Fibroblast of lung (primary cell): ENCODE measurements at regions not wholly inside any gene's neighbourhood (a gene's known extent, or its start where the extent isn't known, plus 50 kb on each side); places are given as distances from the start of the nearest gene placed in this dataset.

Source experiments
- DNase-seq, 2 donors: peaks; one replicate each; pipeline versions ENCODE4 v3.0.0 to v3.0.0-alpha.2; 2010; ENCODE audit warnings: low read depth in 2 of 2
- H2AFZ ChIP-seq: 2 replicates; pipeline ENCODE4 v1.5.1; 2012; ENCODE audit warnings: low read length, control low read depth, inconsistent platforms
- H3K27ac ChIP-seq: 2 replicates; pipeline ENCODE4 v1.5.1; 2011; ENCODE audit warnings: low read length, control low read depth; ENCODE audit not compliant: insufficient read depth
- H3K27me3 ChIP-seq: 2 replicates; pipeline ENCODE4 v1.5.1; 2011; ENCODE audit warnings: mild to moderate bottlenecking, low read length; ENCODE audit not compliant: control insufficient read depth, insufficient read depth
- H3K36me3 ChIP-seq: 2 replicates; pipeline ENCODE4 v1.5.1; 2011; ENCODE audit warnings: low read length; ENCODE audit not compliant: control insufficient read depth, insufficient read depth
- H3K4me1 ChIP-seq: 2 replicates; pipeline ENCODE4 v1.5.1; 2011; ENCODE audit warnings: low read length; ENCODE audit not compliant: control insufficient read depth, insufficient read depth; ENCODE audit errors: extremely low read depth
- H3K4me2 ChIP-seq: 2 replicates; pipeline ENCODE4 v1.5.1; 2011; ENCODE audit warnings: low read length, control low read depth; ENCODE audit not compliant: insufficient read depth; ENCODE audit errors: extremely low read depth
- H3K4me3 ChIP-seq, 4 experiments: fragments of 200-600 bp in 1 of 4; sonication (generic) in 1 of 4; replicated peaks in 1 of 4; 2 replicates each; pipeline ENCODE4 v1.5.1; 2011 to 2016; ENCODE audit warnings: low read length in 4 of 4, low read depth in 3 of 4, mild to moderate bottlenecking in 3 of 4, control low read depth in 2 of 4, inconsistent platforms in 1 of 4, mixed read lengths in 1 of 4; ENCODE audit not compliant: insufficient read depth in 1 of 4; ENCODE audit errors: control extremely low read depth in 1 of 4
- H3K79me2 ChIP-seq: 2 replicates; pipeline ENCODE4 v1.5.1; 2012; ENCODE audit warnings: mild to moderate bottlenecking, low read length, inconsistent platforms; ENCODE audit not compliant: control insufficient read depth, insufficient read depth
- H3K9ac ChIP-seq: 2 replicates; pipeline ENCODE4 v1.5.1; 2011; ENCODE audit warnings: mild to moderate bottlenecking, low read length, control low read depth; ENCODE audit not compliant: insufficient read depth
- H3K9me3 ChIP-seq: 2 replicates; pipeline ENCODE4 v1.5.1; 2012; ENCODE audit warnings: low read depth, low read length; ENCODE audit not compliant: control insufficient read depth, insufficient read depth
- H4K20me1 ChIP-seq: 2 replicates; pipeline ENCODE4 v1.5.1; 2011; ENCODE audit warnings: low read length; ENCODE audit not compliant: control insufficient read depth, insufficient read depth; ENCODE audit errors: extremely low read depth
- EZH2 ChIP-seq: IDR thresholded peaks from 2 replicates; pipeline ENCODE4 v1.5.1; 2012; ENCODE audit warnings: low read length, control low read depth, mild to moderate bottlenecking; ENCODE audit errors: missing control alignments
- TF ChIP-seq, protein P1 (sequence below), 2 donors: IDR thresholded peaks in 1 of 2; conservative IDR thresholded peaks in 1 of 2; 1 replicate in 1 of 2; 2 replicates in 1 of 2; pipeline ENCODE4 v1.5.1; 2011 to 2012; ENCODE audit warnings: low read length in 2 of 2, control low read depth in 1 of 2, inconsistent platforms in 1 of 2, low read depth in 1 of 2, mild to moderate bottlenecking in 1 of 2

DNA sequence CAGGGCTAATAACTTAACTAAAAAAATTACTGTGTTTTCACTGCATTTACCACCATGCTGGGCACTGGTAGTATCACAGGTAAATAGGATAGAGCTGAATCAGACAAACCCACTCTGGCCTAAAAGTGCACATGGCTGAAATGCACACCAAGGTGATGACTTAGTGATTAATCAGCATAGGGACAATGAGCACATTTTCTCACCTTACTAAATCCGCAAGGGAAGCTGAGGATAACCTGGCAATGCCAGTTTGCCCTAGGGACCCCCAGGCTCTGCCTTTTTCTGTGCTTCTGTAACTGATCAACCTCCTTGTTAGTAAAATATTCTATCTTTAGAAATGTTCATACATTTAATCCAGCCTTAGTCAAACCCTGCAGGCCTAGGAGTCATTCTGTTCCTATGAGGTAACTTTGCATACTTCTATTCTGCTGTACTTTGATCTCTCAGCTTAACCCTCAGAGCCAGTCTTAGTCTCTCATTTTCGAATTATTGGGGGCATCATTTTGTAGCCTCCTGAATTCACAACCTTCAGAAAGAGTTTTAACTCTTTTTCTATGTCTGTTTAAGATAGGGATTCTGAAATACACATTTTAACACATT is 562.9 kb upstream of the KCNMB2 start:
- no peaks in the 10 kb centered on the region for H3K36me3 ChIP-seq
- H3K9ac ChIP-seq, result no peak overlapping the region
- H3K4me2 ChIP-seq, result no peak overlapping the region
- H3K27ac ChIP-seq, result no peak overlapping the region
- H3K79me2 ChIP-seq, result no peaks in the 10 kb centered on the region
- no peak overlapping the region for H3K4me3 ChIP-seq
- H3K27me3 ChIP-seq, result no peaks in the 10 kb centered on the region
- peak; percentile 26 to 70 for DNase-seq
- no peak overlapping the region for H2AFZ ChIP-seq
- TF ChIP-seq EZH2, result no peak
- TF ChIP-seq, protein P1, sequence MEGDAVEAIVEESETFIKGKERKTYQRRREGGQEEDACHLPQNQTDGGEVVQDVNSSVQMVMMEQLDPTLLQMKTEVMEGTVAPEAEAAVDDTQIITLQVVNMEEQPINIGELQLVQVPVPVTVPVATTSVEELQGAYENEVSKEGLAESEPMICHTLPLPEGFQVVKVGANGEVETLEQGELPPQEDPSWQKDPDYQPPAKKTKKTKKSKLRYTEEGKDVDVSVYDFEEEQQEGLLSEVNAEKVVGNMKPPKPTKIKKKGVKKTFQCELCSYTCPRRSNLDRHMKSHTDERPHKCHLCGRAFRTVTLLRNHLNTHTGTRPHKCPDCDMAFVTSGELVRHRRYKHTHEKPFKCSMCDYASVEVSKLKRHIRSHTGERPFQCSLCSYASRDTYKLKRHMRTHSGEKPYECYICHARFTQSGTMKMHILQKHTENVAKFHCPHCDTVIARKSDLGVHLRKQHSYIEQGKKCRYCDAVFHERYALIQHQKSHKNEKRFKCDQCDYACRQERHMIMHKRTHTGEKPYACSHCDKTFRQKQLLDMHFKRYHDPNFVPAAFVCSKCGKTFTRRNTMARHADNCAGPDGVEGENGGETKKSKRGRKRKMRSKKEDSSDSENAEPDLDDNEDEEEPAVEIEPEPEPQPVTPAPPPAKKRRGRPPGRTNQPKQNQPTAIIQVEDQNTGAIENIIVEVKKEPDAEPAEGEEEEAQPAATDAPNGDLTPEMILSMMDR (conservative IDR thresholded peaks at IDR 0.05 in 1 of 2, IDR thresholded peaks at IDR 0.05 in 1 of 2; ENCODE audit: low read depth in 1 of 2, low read length in 2 of 2), result no peak
- H3K9me3 ChIP-seq, result no peaks in the 10 kb centered on the region
- no peaks in the 10 kb centered on the region for H4K20me1 ChIP-seq
- peaks cover 7% of the 10 kb centered on the region for H3K4me1 ChIP-seq

DNA sequence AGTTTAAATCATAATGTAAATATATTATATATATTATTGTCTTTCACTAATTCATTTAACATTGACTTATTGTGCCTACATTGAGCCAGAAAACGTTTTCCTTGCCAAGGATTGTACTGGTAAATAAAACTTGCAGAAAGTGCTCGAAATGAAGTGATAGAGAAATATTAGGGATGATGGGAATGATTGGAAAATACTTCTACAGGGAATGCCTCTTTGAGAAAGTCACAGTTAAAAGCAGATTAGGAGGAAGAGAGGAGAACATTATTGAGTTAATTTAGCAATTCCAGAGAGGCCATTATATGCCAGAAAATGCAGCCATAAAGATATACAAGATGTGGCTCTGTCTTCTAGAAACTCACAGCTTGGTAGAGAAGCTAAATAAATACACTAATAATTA is 560.0 kb upstream of the KCNMB2 start:
- TF ChIP-seq EZH2, result no peak
- TF ChIP-seq, protein P1 (conservative IDR thresholded peaks at IDR 0.05 in 1 of 2, IDR thresholded peaks at IDR 0.05 in 1 of 2; ENCODE audit: low read depth in 1 of 2, low read length in 2 of 2), result no peak
- Histone ChIP-seq H4K20me1 (no peaks in the 10 kb centered on the region), H3K9ac (no peak overlapping the region), H3K4me1 (peaks cover 7% of the 10 kb centered on the region), H3K27ac (no peak overlapping the region), H3K36me3 (no peaks in the 10 kb centered on the region), H3K9me3 (no peaks in the 10 kb centered on the region), H3K79me2 (no peaks in the 10 kb centered on the region), H3K4me3 (no peak overlapping the region), H3K27me3 (no peaks in the 10 kb centered on the region), H2AFZ (no peak overlapping the region), H3K4me2 (no peak overlapping the region)
- DNase-seq, result no peak

DNA sequence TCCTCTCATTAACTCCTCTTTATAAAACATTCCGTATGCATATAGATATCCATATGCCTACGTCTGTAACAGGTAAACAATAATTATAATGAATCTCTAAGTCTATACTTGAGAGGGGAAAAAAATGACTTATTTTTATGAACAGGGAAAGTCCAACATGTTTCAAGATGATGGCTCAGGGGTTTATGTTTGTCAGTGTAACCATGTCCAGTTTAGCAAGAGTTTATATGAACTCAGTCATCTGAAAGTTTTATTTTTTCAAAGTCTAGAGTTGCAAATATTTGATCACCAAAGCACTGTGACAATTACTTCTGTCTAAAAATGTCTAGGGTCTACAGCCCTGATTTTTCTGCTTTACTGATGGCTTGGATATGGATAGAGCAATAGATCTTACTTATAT is 559.4 kb upstream of the KCNMB2 start:
- Histone ChIP-seq H3K9me3 (no peaks in the 10 kb centered on the region), H3K4me3 (no peak overlapping the region), H3K27me3 (no peaks in the 10 kb centered on the region), H3K27ac (peak overlapping the region; percentile 20), H3K4me2 (no peak overlapping the region), H3K4me1 (peaks cover 7% of the 10 kb centered on the region), H3K36me3 (no peaks in the 10 kb centered on the region), H4K20me1 (no peaks in the 10 kb centered on the region), H2AFZ (no peak overlapping the region), H3K79me2 (no peaks in the 10 kb centered on the region), H3K9ac (no peak overlapping the region)
- no peak for DNase-seq
- TF ChIP-seq, protein P1 (conservative IDR thresholded peaks at IDR 0.05 in 1 of 2, IDR thresholded peaks at IDR 0.05 in 1 of 2; ENCODE audit: low read depth in 1 of 2, low read length in 2 of 2), result no peak
- TF ChIP-seq EZH2, result no peak
